ENCODE measurements at regions not wholly inside any gene's neighbourhood (a gene's known extent, or its start where the extent isn't known, plus 50 kb on each side); places are given as distances from the start of the nearest gene placed in this dataset.

DNA sequence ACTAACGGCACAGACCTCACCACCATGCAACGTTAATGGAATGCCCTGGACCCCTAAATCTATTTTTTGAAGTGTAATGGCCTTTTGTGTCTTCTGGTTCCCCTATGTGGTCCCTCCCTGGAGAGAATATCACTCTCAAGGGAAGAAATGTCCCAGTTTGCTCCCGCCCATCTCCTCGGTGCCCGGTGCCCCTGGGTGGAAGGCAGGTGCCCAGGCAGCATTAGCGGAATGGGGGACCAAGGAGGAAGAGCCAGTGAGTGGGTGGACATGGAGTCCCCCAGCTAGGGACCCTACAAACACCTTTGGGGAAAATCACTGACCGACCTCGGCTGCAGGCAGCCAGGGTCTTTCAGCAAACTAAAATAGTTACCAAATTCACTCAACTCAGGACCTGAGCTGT is 212.1 kb upstream of the RTL1 start:
- Mint-ChIP-seq H3K36me3 (ENCODE audit: low read depth) (no peaks in the 10 kb centered on the region), H3K27ac (peak overlapping the region in 2 of 3 experiments; percentile 40 to 76), H3K4me1 (peaks cover 38% of the 10 kb centered on the region), H3K27me3 (ENCODE audit: low read depth) (peaks cover 16% of the 10 kb centered on the region), H3K9me3 (no peaks in the 10 kb centered on the region), H3K4me3 (no peak overlapping the region)
- TF ChIP-seq CTCF (IDR thresholded peaks at IDR 0.05; ENCODE audit: unreplicated experiment in 3 of 3), result no peak

GRCh38 chr14:101116065-101116464 is 212.5 kb upstream of the RTL1 start:
- Mint-ChIP-seq H3K27ac (peak overlapping the region in 1 of 3 experiments; percentile 40), H3K4me1 (peaks cover 37% of the 10 kb centered on the region), H3K27me3 (ENCODE audit: low read depth) (peaks cover 15% of the 10 kb centered on the region), H3K4me3 (no peak overlapping the region), H3K9me3 (no peaks in the 10 kb centered on the region), H3K36me3 (ENCODE audit: low read depth) (no peaks in the 10 kb centered on the region)
- TF ChIP-seq CTCF (IDR thresholded peaks at IDR 0.05; ENCODE audit: unreplicated experiment in 3 of 3), result no peak

DNA sequence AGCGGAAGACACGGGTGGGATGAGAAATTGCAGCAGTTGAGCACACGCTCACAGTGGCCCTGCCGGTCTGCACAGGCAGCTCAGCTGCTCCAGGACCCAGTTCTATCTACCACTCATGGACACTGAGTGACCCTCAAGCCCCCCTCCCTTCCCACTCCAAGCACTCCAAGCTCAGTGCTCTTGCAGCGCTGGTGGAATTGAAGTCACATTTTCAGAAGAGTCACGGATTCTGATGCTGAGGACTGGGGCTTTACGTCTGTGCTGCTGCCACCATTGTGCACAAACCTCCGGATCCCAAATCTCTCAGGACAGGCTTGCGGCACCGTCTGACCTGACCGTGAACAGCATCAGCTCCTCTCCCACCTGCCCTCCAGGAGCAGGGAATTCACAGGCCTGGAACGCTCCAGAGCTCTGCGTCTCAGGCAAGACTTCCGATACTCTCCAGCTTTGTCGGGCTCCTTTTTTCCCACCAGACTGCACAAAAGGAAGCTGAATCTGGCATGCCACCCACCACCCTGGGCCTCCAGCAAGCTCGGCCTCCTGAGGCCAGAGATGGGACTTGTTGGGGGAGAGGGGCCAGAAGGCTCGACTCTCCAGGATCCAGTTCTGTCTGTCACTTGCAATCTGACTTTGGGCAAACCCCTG is 213.1 kb upstream of the RTL1 start:
- H3K27ac Mint-ChIP-seq, result peak overlapping the region in 1 of 3 experiments; percentile 93
- no peaks in the 10 kb centered on the region for H3K36me3 Mint-ChIP-seq (ENCODE audit: low read depth)
- H3K4me3 Mint-ChIP-seq, result no peak overlapping the region
- H3K9me3 Mint-ChIP-seq, result no peaks in the 10 kb centered on the region
- H3K4me1 Mint-ChIP-seq, result peaks cover 42% of the 10 kb centered on the region
- peaks cover 15% of the 10 kb centered on the region for H3K27me3 Mint-ChIP-seq (ENCODE audit: low read depth)
- TF ChIP-seq CTCF (IDR thresholded peaks at IDR 0.05; ENCODE audit: unreplicated experiment in 3 of 3), result no peak

DNA sequence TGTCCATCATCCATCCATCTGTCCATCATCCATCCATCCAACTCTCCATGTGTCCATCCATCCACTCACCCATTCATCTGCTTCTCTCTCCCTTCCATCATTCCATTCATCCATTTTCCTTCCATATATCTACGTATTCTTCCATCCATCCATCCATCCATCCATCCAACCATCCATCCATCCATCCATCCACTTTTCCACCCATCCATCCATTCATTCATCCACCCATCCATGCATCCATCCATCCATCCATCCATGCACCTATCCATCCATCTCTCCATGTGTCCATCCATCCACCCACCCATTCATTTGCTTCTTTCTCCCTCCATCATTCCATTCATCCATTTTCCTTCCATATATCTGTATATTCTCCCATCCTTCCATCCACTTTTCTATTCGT is 214.0 kb upstream of the RTL1 start:
- Mint-ChIP-seq H3K9me3 (no peaks in the 10 kb centered on the region), H3K36me3 (ENCODE audit: low read depth) (no peaks in the 10 kb centered on the region), H3K27ac (peak overlapping the region; percentile 34 to 93 (median 90)), H3K27me3 (ENCODE audit: low read depth) (peaks cover 12% of the 10 kb centered on the region), H3K4me1 (peaks cover 50% of the 10 kb centered on the region), H3K4me3 (no peak overlapping the region)
- TF ChIP-seq CTCF (IDR thresholded peaks at IDR 0.05; ENCODE audit: unreplicated experiment in 3 of 3), result no peak

- TF ChIP-seq CTCF (IDR thresholded peaks at IDR 0.05; ENCODE audit: unreplicated experiment in 3 of 3), result no peak
- H3K9me3 Mint-ChIP-seq, result no peaks in the 10 kb centered on the region
- peaks cover 12% of the 10 kb centered on the region for H3K27me3 Mint-ChIP-seq (ENCODE audit: low read depth)
- H3K4me1 Mint-ChIP-seq, result peaks cover 57% of the 10 kb centered on the region
- no peaks in the 10 kb centered on the region for H3K36me3 Mint-ChIP-seq (ENCODE audit: low read depth)
- H3K4me3 Mint-ChIP-seq, result peak overlapping the region in 1 of 3 experiments; percentile 64
- H3K27ac Mint-ChIP-seq, result peak overlapping the region; percentile 72 to 93 (median 90)
Observed at GRCh38 chr14:101118233-101118632, 214.7 kb upstream of the RTL1 start.

Measured in nephron (organoid).